ENCODE measurements at regions not wholly inside any gene's neighbourhood (a gene's known extent, or its start where the extent isn't known, plus 50 kb on each side); places are given as distances from the start of the nearest gene placed in this dataset.

DNA sequence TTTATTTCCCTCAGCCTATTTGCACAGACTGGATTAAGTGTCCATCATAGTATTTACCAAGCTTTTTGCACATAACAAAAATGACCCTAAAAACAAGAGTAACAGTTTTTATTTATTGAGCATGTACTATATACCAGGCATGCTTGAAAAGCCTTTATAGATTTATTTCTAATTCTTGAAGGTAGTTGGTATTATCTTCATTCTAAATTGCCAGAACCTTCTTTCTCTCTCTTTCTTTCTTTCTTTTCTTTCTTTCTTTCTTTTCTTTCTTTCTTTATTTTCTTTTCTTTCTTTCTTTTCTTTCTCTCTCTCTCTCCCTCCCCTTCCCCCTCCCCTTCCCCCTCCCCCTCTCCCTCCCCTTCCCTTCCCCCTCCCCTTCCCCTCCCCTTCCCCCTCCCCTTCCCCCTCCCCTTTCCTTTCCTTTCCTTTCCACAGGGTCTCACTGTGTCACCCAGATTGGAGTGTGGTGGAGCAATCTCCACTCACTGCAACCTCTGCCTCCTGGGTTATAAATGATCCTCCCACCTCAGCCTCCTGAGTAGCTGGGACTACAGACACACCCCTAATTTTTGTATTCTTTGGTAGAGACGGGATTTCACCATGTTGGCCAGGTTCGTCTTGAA, 310.9 kb upstream of the RBFOX1 start:
- TF ChIP-seq FOXP2 (optimal IDR thresholded peaks at IDR 0.05; ENCODE audit: borderline replicate concordance, extremely low read depth, extremely low read length, insufficient read depth) = no peak
- TF ChIP-seq SIN3A (IDR thresholded peaks at IDR 0.05; ENCODE audit: borderline replicate concordance, insufficient read depth, low read length) = no peak
- TF ChIP-seq, protein P1, sequence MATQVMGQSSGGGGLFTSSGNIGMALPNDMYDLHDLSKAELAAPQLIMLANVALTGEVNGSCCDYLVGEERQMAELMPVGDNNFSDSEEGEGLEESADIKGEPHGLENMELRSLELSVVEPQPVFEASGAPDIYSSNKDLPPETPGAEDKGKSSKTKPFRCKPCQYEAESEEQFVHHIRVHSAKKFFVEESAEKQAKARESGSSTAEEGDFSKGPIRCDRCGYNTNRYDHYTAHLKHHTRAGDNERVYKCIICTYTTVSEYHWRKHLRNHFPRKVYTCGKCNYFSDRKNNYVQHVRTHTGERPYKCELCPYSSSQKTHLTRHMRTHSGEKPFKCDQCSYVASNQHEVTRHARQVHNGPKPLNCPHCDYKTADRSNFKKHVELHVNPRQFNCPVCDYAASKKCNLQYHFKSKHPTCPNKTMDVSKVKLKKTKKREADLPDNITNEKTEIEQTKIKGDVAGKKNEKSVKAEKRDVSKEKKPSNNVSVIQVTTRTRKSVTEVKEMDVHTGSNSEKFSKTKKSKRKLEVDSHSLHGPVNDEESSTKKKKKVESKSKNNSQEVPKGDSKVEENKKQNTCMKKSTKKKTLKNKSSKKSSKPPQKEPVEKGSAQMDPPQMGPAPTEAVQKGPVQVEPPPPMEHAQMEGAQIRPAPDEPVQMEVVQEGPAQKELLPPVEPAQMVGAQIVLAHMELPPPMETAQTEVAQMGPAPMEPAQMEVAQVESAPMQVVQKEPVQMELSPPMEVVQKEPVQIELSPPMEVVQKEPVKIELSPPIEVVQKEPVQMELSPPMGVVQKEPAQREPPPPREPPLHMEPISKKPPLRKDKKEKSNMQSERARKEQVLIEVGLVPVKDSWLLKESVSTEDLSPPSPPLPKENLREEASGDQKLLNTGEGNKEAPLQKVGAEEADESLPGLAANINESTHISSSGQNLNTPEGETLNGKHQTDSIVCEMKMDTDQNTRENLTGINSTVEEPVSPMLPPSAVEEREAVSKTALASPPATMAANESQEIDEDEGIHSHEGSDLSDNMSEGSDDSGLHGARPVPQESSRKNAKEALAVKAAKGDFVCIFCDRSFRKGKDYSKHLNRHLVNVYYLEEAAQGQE (IDR thresholded peaks at IDR 0.05; ENCODE audit: insufficient read depth in 1 of 2, low read depth in 2 of 2, low read length in 2 of 2) = no peak
- TF ChIP-seq POLR2AphosphoS5 (IDR thresholded peaks at IDR 0.05; ENCODE audit: low read depth, low read length) = no peak
- TF ChIP-seq TAF1 (IDR thresholded peaks at IDR 0.05; ENCODE audit: borderline replicate concordance, insufficient read depth, low read length) = no peak

DNA sequence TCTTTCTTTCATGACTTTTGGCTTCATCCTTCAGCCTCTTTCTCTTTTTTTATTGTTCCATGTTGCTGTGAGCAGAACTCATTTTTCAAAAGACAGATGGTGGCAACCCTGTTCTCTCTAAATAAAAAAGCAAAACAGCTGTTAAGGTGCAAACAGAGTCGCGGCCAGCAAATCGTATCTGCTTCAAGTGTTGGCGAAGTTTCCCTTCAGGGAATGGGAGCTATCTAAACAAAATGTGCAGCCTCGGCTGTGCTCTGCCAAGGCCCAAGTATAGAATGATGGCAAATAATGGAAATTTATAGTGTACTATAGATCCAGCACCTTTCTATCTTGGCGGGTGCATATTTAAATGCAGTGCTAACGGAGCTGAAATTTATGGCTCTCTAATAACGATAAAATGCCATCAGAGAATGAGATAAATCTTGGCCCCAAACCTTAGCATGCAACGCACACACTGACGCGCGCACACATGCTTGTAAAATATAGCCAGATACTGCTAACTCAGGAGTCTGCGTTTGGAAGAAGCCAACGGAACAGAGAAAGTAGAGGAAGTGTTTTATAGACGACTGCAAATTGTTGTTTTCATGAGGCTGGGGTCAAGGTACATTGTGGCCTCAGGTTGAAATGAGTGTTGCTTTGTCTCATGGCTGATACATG, 315.5 kb upstream of the RBFOX1 start:
- TF ChIP-seq, protein P1 (IDR thresholded peaks at IDR 0.05; ENCODE audit: insufficient read depth in 1 of 2, low read depth in 2 of 2, low read length in 2 of 2) = no peak
- TF ChIP-seq POLR2AphosphoS5 (IDR thresholded peaks at IDR 0.05; ENCODE audit: low read depth, low read length) = no peak
- no peak for TF ChIP-seq SIN3A (IDR thresholded peaks at IDR 0.05; ENCODE audit: borderline replicate concordance, insufficient read depth, low read length)

DNA sequence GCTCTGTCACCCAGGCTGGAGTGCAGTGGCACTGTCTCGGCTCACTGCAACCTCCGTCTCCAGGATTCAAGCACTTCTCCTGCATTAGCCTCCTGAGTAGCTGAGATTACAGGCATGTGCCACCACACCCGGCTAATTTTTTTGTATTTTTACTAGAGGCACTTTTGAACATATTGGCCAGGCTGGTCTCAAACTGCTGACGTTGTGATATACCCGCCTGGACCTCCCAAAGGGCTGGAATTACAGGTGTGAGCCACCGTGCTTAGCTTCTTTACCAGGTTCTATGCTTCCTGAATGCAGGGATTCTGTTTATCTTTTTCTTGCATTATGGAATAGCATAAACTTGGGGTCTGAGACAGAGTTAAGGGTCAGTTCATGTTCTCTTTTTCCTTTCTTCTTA, 317.9 kb upstream of the RBFOX1 start:
- TF ChIP-seq TAF1 (IDR thresholded peaks at IDR 0.05; ENCODE audit: borderline replicate concordance, insufficient read depth, low read length) (no peak), FOXP2 (optimal IDR thresholded peaks at IDR 0.05; ENCODE audit: borderline replicate concordance, extremely low read depth, extremely low read length, insufficient read depth) (no peak), POLR2AphosphoS5 (IDR thresholded peaks at IDR 0.05; ENCODE audit: low read depth, low read length) (no peak), SIN3A (IDR thresholded peaks at IDR 0.05; ENCODE audit: borderline replicate concordance, insufficient read depth, low read length) (no peak)
- TF ChIP-seq, protein P1 (IDR thresholded peaks at IDR 0.05; ENCODE audit: insufficient read depth in 1 of 2, low read depth in 2 of 2, low read length in 2 of 2) = no peak

DNA sequence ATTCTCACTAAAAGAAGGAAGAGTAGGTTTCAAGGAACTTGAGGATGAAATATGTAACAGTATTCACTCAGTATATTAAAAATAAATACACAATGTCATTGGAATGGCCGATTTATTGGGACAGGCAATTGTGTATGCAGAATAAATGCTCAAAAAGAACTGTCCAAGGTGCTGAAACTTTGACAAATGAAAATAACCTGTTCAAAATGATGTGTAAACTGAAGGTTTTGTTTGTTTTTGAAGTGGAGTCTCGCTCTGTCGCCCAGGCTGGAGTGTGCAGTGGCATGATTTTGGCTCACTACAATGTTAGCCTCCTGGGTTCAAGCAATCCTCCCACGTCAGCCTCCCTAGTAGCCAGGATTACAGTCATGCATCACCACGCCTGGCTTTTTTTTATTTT, 318.7 kb upstream of the RBFOX1 start:
- TF ChIP-seq, protein P1 (IDR thresholded peaks at IDR 0.05; ENCODE audit: insufficient read depth in 1 of 2, low read depth in 2 of 2, low read length in 2 of 2) = peak; percentile 71 to 90
- TF ChIP-seq POLR2AphosphoS5 (IDR thresholded peaks at IDR 0.05; ENCODE audit: low read depth, low read length) (no peak), TAF1 (IDR thresholded peaks at IDR 0.05; ENCODE audit: borderline replicate concordance, insufficient read depth, low read length) (no peak)

DNA sequence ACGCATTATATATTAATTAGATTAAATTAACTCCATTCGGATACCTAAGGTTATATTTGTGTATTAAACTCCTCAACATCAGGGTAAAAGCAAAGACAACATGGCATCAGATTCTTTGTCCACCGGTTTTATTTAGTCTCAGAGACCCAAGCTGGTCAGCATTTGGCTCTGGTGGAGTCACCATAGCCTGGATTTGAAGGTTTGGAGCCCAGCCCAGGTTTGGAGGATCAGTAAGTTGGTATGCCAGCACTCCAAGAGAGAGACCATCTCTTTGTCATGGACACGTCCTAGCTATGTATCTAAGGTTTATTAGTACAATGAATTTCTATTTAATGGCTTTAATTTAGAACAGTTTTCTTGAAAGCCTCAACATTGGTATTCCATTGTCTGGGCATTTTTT, 328.4 kb upstream of the RBFOX1 start:
- TF ChIP-seq POLR2AphosphoS5 (IDR thresholded peaks at IDR 0.05; ENCODE audit: low read depth, low read length) = no peak
- TF ChIP-seq TAF1 (IDR thresholded peaks at IDR 0.05; ENCODE audit: borderline replicate concordance, insufficient read depth, low read length) = no peak
- TF ChIP-seq SIN3A (IDR thresholded peaks at IDR 0.05; ENCODE audit: borderline replicate concordance, insufficient read depth, low read length) = no peak
- no peak for TF ChIP-seq FOXP2 (optimal IDR thresholded peaks at IDR 0.05; ENCODE audit: borderline replicate concordance, extremely low read depth, extremely low read length, insufficient read depth)
